A673 (cell line): ENCODE measurements at regions not wholly inside any gene's neighbourhood (a gene's known extent, or its start where the extent isn't known, plus 50 kb on each side); places are given as distances from the start of the nearest gene placed in this dataset.

Source experiments
- EZH2 ChIP-seq: fragments of 200-600 bp; sonication (generic); IDR thresholded peaks from 2 replicates; pipeline ENCODE4 v1.6.1; 2017; ENCODE audit warnings: borderline replicate concordance, low read depth, mild to moderate bottlenecking, mixed read lengths, antibody characterized with exemption, low read length; ENCODE audit not compliant: poor library complexity, severe bottlenecking
- TF ChIP-seq, protein P1 (sequence below): fragments of 300-800, 200-600 bp; sonication (generic); conservative IDR thresholded peaks from 2 replicates; pipeline ENCODE4 v1.5.1; 2017; ENCODE audit warnings: low read depth, mild to moderate bottlenecking, antibody characterized with exemption, low read length, moderate library complexity, mixed read lengths

GRCh38 chr15:26065723-26066122 is 202.6 kb upstream of the ATP10A start:
- TF ChIP-seq, protein P1, sequence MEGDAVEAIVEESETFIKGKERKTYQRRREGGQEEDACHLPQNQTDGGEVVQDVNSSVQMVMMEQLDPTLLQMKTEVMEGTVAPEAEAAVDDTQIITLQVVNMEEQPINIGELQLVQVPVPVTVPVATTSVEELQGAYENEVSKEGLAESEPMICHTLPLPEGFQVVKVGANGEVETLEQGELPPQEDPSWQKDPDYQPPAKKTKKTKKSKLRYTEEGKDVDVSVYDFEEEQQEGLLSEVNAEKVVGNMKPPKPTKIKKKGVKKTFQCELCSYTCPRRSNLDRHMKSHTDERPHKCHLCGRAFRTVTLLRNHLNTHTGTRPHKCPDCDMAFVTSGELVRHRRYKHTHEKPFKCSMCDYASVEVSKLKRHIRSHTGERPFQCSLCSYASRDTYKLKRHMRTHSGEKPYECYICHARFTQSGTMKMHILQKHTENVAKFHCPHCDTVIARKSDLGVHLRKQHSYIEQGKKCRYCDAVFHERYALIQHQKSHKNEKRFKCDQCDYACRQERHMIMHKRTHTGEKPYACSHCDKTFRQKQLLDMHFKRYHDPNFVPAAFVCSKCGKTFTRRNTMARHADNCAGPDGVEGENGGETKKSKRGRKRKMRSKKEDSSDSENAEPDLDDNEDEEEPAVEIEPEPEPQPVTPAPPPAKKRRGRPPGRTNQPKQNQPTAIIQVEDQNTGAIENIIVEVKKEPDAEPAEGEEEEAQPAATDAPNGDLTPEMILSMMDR, result no peak
- TF ChIP-seq EZH2, result no peak
